ENCODE measurements at regions not wholly inside any gene's neighbourhood (a gene's known extent, or its start where the extent isn't known, plus 50 kb on each side); places are given as distances from the start of the nearest gene placed in this dataset.

DNA sequence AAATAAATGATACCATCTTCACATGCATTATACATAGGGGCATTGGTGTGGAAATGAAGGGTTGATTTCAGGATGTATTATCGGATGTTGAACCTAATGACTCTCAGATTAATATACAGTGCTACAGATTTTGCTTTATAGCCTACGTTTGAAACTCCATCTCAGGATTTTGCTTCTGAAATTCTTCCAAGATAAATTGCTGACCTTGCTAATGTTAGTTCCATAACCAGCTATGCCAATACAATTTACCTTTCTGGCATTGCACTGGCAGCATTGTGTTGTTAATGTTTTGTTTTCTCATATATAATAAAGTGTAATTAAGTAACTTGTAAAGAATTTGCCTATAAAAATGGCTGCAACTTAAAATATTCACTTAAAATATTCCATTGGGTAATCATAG is 350.1 kb downstream of the CHRM3 start:
- DNase-seq: no peak

DNA sequence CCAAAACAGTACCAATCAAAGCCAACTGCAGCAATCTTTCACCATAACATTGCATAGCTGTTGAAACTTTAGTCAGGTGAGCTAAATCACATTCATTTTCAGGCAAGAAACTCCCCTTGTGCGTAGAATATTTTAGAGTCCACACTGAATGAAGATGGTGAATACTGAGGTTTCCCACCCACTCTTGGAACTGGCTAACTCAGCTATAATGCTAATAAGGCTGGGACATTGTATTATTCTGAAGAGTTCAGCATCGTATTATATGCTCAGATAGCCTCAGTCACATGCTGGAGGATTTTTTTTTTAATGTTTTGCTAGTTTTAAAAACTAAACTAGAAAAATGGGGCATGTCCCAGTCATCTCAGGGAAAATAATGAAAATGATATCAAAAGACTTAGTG is 352.3 kb upstream of the FMN2 start:
- DNase-seq: no peak

DNA sequence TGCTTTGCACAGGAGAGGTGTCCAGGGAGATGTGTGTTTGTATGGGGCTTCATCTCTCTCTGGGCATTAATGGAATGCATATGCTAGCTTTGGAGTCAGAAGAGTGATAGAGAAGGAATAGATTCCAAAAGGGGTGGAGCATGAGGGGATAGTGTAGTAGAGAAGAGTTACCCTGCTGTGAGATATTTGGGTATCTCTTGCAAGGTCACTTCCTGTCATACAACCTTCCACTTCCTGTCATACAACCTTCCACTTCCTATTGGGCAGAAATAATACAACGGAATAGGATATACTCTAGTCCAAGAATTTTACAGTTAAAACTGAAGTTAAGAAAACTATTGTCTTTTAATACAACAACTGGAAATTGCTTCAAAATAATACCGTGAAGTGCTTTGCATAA is 351.8 kb upstream of the FMN2 start:
- DNase-seq: no peak

DNA sequence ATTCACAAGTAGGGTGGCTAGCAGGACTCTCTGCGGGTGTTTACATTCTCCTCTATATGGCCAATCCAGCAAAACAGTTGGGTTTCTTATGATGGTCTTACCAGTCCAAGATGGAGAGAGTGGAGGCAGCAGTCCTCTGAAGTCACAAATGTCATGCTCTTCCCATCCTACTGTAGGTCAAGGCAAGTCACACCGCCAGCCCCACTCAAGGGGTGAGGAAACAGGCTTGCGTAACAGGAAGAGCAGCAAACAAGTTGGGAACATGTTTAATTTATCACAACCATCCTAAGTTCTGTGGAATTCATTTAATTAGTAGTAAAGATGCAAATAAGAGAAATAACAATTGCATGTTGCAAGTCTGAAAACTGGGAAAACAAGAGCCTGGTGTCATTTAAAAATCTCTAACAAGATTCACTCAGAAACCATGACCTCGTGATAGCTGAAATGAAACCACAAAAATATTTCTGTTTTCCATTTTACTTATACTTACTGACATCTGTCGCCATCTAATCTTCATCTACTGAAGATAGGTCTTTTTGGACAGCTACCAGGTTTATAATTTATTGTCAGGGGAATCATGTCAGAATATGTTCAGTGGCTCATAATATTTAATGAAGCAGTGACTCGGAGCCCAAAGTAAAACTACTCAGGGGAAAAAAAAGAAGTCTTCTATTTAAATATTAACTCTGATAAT is 349.1 kb upstream of the FMN2 start:
- DNase-seq: no peak

DNA sequence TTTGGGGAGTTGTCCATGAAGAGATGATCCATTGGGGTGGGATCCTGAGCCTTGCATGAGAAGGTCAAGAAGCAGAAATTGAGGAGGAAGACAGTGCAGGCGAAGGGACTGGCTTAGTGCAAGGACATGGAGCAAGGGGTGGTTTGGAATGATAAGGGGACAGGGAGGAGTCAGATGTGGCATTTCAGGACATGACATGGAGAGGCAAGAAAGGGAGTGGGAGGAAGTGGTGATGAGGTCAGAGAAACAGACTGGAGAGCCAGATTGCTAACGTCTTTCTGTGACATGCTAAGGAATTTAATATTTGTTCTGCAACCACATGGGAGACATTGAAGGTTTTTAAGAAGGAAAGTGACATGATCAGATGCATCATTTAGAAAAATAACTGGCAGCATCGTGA is 346.8 kb upstream of the FMN2 start:
- DNase-seq: no peak

DNA sequence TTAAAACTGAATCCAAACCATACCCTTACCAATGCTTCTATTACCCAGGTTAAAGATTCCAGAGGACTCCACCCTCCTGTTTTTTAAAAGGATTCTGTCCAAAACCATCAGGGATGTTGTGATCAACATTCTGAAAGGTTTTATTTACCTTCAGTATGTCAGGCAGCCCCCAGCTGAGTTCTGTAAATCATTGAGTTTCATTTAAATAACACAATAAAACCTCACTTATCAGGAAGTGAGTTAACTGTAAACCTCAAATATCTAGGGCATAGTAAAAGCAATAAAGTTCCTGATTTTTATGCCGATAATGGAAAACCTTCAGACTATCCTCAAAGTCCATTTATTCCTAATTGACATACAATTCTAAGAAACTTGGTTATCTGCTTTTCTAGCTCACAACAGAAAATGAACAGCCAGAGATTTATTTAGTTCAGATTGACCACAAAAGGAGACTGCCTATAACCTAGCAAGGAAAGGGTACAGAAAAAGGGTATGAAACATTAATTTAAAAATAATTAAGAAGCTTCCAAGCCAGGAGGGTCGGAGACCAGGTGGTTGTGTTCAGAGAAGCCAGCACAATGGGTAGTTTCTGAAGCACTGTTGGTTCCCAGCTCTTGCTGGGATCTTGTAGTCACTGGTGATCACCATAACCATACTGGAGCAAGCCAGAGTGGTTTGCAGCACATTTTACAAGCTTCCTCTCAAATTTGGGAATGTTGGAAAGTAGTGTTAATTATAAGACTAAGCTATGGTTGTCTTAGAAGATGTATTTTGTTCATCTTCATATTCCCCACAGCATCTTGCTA is 336.4 kb upstream of the FMN2 start:
- no peak for DNase-seq

DNA sequence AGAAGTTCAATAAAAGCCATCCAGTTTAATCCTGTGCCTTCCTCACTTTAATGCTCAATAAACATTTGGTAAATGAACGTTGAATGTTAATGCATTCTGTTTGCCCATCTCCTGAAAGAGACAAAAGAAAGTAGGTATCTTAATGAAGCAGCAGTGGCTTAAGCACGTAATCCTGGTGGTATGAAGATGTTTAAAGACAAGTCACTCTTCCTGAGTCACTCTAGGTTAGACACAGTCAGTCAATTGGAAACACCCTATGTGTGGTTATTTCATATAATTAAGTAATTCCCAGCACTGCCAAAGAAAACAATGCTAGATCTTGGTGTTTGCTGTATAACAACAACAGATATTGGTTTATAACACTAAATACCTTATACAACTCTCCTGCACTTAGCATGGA is 334.0 kb upstream of the FMN2 start:
- no peak for DNase-seq

DNA sequence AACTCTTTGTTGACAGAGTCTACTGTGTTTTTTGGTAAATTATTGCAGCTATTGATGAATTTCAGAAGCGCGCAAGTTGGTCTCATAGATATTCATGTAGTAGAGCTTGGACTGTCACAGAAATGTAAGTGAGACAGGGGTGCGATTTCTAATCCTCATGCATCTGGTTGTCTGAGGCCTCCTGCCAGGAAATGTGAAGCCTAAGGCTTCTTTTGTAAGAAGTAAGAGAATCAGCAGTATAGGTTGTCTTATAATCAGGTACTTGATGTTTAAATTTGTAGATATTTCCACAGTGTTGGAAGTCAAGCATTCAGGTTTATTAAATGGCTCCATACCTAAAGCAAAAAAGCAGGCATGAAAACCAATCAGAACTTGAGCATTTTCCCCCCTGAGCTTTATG is 332.9 kb upstream of the FMN2 start:
- no peak for DNase-seq

DNA sequence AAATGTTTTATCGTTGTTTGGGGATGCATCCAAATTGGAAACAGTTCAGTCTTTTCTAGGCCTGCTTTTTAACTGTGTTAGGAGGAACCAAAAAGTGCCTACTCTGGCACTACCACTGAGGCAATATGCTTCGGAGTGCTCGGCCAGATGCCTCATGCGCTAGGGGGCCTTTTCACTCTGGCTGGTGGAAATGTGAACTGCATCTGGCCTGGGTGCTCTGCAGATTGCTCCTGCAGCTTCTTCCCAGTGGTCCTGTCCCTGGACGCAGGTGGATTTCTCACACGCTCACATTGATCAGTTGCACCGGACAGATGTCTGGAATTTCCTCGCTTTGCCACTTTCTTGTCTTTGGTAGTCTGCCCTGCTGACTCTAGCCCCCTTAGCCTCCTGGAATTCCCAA is 330.2 kb upstream of the FMN2 start:
- no peak for DNase-seq

DNA sequence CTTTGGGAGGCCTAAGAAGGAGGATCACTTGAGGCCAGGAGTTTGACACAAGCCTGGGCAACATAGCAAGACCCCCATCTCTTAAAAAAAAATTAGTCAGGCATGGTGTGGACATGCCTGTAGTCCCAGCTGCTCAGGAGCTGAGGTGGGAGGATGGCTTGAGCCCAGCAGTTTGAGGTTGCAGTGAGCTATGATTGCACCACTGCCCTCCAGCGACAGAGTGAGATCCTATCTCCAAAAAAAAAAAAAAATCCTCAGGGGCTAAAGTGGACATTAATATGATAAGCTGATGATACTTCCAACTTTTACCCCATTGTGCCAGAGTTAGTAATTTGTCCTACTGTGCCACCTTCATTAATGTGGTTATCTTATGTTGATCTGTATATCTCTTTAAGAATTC is 327.8 kb upstream of the FMN2 start:
- no peak for DNase-seq

DNA sequence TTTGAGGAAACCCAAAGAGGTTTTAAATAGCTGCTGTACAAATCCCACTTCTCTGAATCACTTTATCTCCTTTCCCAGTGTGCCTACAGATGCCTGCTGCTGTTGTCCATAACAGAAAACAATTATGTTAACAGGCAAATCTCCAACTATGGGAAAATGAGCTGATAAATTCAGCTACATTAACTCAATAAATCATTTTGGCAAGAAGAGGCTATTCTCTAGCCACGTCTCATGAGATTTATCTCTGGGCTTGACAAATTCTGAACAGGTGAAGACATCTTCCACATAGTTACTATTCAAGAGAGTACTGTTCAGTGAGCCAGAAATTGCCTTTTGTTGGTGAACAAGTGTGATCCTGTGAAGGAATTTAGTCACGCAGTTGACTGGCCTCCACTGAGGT is 327.1 kb upstream of the FMN2 start:
- DNase-seq: no peak

DNA sequence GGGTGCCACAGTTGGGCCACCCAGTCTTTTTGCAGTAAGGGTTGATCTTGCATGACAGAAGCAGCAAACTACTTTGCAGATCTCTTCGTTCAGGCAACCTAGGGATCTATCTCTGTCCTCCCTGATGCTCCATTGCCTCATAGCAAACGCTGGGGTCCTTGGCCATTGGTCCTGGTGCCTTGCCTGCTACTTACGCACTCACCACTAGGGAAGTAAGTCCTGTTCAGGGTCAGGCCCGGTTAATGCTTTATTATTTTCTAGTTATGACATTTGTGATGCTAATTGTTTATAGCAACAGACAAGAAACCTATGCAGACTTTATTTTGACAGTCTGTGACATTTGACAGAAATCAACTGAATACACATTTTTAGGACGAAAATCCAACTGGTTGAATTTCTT is 326.5 kb upstream of the FMN2 start:
- no peak for DNase-seq

DNA sequence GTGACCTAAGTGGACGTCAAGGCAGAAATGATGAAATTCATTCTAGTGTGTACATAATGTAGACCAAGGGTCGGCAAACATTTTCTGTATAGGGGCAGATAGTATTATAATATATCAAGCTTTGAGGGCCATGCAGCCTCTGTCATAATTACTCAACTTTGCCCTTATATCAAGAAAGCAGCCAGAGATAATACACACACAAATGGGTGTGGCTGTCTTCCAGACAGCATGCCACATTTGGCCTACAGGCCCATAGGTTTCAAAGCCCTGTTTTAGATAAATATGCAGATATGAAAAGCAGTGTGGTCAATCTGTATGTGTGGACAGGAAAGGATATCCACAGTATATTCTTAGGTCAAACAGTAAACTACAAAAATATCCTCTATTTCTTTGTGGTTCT is 320.1 kb upstream of the FMN2 start:
- no peak for DNase-seq

DNA sequence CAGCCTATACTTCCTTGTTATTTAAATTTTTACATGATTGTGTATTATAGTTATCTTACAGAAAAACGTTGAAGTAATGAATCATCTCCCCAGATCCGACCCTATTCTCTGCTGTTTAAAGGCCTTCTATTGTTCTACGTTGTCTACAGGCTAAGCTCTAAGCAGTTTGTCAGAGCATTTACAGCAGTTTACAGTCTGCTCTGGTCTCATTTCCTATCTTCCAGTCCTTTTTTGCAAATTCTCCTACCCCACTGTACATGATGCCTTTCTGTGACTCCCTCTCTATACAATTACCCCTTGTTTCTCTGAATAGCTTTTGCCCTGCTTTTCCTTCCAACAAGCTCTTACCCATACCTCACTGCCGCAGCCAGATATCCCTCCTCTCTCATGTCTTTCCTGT is 319.2 kb upstream of the FMN2 start:
- no peak for DNase-seq

DNA sequence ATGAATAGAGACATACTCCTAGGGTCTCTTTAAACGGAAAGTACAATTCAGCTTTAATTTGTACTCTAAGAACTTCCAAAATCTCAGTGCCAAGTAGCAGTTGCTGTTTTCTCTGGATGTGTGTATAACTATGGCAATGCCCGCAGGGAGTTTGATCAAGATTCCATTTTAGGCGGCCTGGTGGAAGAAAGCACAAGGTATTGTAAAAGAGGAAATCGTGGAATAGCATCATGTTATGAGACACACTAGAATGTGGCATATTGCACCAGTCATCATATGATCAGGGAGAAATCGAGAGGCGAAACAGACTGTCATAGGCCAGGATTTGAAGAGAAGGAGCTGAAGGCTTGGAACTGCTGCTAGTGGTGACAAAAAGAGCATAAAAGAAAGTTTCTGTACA is 316.2 kb upstream of the FMN2 start:
- no peak for DNase-seq

DNA sequence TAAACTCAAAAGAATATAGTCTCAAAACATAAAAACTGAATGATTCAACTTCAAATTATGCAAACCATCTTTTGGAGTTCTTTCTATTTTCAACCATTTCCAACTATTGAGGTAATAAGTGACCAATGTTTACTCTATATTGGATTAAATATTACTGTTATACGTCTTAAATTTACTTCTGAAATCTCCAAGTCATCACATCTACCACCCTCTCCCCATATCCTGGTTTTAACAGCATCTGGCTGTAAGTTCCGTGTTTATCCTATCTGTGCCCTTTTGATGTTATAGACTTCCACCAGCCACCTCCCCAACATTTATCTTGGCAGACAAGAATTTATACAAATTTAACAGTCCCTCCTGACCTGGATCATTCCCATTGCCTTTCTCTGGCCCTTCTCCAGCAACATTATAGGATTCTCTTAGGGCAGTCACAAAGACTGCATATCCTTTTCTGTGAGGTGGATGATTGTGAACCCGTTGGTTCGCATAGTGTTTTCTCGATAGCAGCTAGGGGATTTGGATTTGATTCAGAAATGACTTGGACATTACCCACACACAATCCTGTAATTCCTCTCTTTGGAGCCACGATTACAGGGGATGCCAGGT is 313.4 kb upstream of the FMN2 start:
- no peak for DNase-seq

DNA sequence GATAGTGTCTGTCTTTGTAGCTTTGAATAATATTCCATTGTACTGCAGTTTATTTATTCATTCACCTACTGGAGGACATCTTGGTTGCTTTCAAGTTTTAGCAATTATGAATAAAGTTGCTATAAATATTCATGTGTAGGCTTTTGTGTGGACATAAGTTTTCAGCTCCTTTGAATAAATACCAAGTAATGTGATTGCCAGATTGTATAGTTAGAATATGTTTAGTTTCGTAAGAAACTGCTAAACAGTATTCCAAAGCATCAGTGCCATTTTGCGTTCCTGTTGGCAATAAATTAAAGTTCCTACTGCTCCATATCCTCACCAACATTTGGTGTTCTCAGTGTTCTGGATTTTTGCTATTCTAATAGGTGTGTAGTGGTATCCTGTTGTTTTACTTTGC is 311.7 kb upstream of the FMN2 start:
- no peak for DNase-seq

DNA sequence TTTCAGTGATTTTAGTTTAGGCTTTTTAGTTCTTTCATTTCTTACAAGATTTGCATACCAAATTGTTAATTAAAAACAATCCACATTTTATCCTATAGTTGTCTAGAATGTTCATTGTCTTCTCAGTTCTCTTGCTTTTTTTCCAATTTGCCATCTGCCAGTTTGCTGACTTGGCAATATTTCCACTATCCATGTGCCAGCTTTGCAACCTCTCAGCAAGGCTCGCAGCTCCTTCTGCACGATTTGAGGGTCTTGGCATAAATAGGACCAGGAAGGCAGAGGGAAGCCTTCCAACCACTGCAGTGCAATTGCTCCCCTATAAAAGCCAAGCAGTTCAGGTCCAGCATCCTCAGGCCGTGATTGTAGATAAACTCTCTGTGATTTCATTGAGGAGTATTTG is 306.8 kb upstream of the FMN2 start:
- no peak for DNase-seq

DNA sequence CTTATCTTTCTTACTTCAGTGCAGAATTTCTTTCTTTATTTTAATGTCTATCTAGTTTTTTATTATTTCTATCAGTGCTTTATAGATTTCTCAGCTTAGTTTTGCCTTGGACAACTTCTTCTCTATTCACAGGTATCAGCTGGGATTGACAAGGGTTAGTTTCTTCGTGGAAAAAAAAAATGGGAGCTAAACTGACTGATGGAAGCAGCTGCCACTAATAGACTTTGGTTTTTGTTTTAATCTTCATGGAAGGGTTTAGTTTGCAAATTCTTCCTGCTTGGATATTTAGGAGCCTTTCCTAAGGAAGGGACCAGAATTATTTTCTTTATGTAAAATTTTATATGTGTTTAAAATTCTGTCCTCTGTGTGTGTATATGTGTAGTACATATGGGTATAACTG is 306.1 kb upstream of the FMN2 start:
- no peak for DNase-seq

DNA sequence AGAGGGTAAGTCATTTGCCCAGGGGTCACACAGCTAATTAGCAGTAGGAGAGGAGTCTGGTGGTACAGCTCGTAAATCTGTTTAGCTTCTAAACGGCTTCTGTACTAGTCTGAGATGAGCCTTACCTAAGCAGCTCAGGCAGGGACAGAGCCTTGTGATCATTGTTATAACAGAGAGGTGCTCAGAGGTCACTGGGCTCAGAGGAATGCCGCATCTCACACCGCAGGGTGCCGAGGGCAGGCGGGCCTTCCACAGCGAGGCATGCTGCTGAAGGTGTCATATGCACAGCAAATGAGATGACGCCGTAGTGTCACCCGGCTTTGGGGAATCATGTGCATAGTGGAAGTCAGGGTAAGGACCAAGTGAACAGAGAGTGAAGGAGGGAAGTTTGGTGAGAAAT is 305.2 kb upstream of the FMN2 start:
- no peak for DNase-seq

DNA sequence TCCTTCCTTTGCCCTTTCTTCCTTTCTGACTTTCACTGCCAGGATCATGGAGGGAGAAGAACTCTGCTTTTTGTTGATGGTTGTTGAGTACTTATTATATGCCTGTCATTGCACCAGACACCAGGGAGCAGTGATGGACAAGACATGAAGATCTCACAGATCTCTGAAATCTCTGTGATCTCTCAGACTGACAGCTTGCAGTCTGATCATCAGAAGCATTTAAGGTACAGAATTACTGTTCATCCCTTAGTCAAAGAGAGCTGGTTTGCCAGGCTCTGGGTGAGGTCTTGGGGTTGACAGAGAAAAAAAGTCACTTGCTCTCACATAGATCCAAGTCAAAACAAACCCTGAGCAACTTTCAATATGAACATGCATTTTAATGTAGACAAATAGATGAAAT is 299.5 kb upstream of the FMN2 start:
- DNase-seq: no peak

DNA sequence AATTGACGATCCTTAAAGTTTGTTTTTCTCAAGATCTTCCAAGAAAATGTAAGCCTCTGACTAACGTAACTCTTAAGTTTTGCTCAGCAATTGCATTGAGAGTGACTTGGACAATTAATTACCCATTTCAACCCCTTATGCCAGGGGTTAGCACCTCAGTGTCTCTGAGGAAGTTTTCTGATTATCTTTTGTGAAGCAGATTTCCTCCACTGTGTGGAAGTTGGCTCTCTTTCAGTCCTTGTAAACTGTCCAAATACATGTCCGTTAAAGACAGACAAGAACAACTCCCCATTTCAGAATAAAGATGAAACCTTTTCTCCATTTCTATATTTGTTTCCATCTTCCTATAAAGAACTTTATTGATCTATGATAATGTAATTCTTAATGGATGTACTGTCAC is 296.4 kb upstream of the FMN2 start:
- no peak for DNase-seq

DNA sequence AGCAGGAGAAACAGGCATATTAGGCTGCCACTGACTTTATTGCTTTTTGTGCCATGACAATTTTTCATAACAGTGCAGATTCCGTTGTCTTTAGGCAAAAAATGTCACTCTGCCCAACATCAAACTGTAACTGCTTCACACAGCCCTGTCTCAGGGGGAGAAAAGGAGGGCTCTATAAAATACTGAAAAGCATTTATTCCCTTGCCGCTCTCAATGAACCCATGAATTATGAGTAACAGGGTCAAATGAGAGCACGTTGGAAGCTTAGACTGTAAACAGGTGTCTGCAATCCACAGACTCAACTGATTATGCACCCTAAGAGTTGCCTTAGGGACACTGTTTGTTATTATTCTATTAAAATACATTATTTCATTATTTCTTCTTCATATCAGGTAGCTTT is 292.1 kb upstream of the FMN2 start:
- DNase-seq: no peak

DNA sequence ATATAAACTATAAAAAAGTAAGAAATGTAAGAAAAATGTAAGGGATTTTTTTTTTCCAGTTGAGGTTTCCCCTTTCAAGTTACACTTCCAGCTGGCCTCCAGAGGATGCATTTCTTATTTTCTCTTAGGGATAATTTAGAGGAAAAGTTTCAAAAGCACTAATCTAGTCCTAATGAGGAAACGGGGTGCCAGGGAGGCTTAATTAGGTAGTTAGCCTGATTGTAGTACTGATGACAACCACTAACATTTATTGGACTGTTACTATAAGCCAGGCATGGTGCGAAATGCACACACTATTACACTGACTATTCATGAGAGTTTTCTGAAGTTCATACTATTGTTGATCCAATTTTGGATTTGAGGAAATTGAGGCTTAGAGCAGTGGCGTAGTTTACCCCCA is 290.8 kb upstream of the FMN2 start:
- DNase-seq: no peak

DNA sequence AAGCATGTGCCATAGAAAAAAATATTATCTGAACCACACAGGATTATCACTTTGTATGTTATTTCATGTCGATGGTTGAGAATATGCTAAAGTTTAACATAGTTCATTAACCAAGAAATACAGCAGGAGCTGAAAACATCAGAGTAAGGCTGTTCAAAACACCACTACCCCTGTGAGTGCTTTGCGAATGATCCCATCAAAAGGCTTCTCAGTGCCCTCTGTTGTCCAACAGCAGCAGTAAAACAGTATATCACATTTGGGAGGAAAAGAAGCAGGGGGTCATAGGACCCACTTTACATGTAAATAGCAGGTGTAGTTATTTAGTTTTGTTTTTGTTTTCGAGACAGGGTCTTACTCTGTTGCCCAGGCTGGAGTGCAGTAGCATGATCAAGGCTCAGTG is 289.4 kb upstream of the FMN2 start:
- no peak for DNase-seq

All from NCI-H2081 (cell line).